SK-N-SH (cell line): ENCODE measurements at regions not wholly inside any gene's neighbourhood (a gene's known extent, or its start where the extent isn't known, plus 50 kb on each side); places are given as distances from the start of the nearest gene placed in this dataset.

ENCODE experiments used
- CTCF ChIA-PET: fragments of 300-600, 350-600 bp; formaldehyde crosslinking; extraction: SDS; loops from one replicate; lab custom pipeline; 2021; lab: Yijun Ruan, JAX
- POLR2A ChIA-PET: fragments of 350-600 bp; sonication (Branson Sonifier 250); formaldehyde crosslinking; extraction: SDS; loops from one replicate; lab custom pipeline; 2020; ENCODE audit warnings: antibody characterized with exemption, inconsistent platforms; lab: Yijun Ruan, JAX
- DNase-seq: peaks from one replicate; pipeline ENCODE4 v3.0.0; 2012
- H2AFZ ChIP-seq: fragments of 200-600 bp; sonication (generic); 2 replicates; pipeline ENCODE4 v1.8.1; 2016; ENCODE audit warnings: antibody characterized with exemption, mild to moderate bottlenecking, low read depth
- H3F3A ChIP-seq: fragments of 200-600 bp; sonication (generic); replicated peaks from 2 replicates; pipeline ENCODE3; 2016; ENCODE audit warnings: antibody characterized with exemption, mild to moderate bottlenecking; ENCODE audit not compliant: insufficient read depth
- H3K27ac ChIP-seq, 2 experiments: fragments of 200-500 bp in 1 of 2; fragments of 200-600 bp in 1 of 2; sonication (Bioruptor generic) in 1 of 2; sonication (generic), shearing (Covaris generic) in 1 of 2; 2 replicates each; pipeline versions ENCODE4 v1.5.1 to v1.6.1; 2014 to 2016; ENCODE audit warnings: low read depth in 2 of 2, inconsistent platforms in 1 of 2, low read length in 1 of 2, mild to moderate bottlenecking in 1 of 2, mixed read lengths in 1 of 2
- H3K27me3 ChIP-seq: fragments of 200-600 bp; sonication (generic), shearing (Covaris generic); 2 replicates; pipeline ENCODE4 v1.6.1; 2016; ENCODE audit warnings: mixed run types; ENCODE audit not compliant: insufficient read depth
- H3K36me3 ChIP-seq, 2 experiments: fragments of 200-500 bp in 1 of 2; fragments of 200-600 bp in 1 of 2; sonication (Bioruptor generic) in 1 of 2; sonication (generic) in 1 of 2; replicated peaks in 1 of 2; 2 replicates each; pipeline versions ENCODE3 to v1.5.1; 2014 to 2016; ENCODE audit warnings: low read length in 1 of 2, mild to moderate bottlenecking in 1 of 2; ENCODE audit not compliant: insufficient read depth in 2 of 2, control insufficient read depth in 1 of 2
- H3K4me1 ChIP-seq, 2 experiments: fragments of 200-500 bp in 1 of 2; fragments of 200-600 bp in 1 of 2; sonication (Bioruptor generic) in 1 of 2; sonication (generic), shearing (Covaris generic) in 1 of 2; 2 replicates each; pipeline versions ENCODE4 v1.5.1 to v1.6.1; 2014 to 2016; ENCODE audit warnings: low read depth in 1 of 2, low read length in 1 of 2, mixed run types in 1 of 2; ENCODE audit not compliant: insufficient read depth in 2 of 2, control insufficient read depth in 1 of 2
- H3K4me2 ChIP-seq: fragments of 200-600 bp; sonication (generic), shearing (Covaris generic); 2 replicates; pipeline ENCODE4 v1.6.1; 2017; ENCODE audit warnings: mixed run types
- H3K4me3 ChIP-seq, 2 experiments: fragments of 200-500 bp in 1 of 2; fragments of 200-600 bp in 1 of 2; sonication (Bioruptor generic) in 1 of 2; sonication (generic), shearing (Covaris generic) in 1 of 2; 2 replicates each; pipeline versions ENCODE4 v1.5.1 to v1.8.1; 2014 to 2016; ENCODE audit warnings: low read depth in 2 of 2, inconsistent platforms in 1 of 2, low read length in 1 of 2, mild to moderate bottlenecking in 1 of 2, mixed read lengths in 1 of 2, moderate library complexity in 1 of 2
- H3K79me2 ChIP-seq: fragments of 200-600 bp; sonication (generic); 2 replicates; pipeline ENCODE4 v1.8.1; 2017; ENCODE audit warnings: mild to moderate bottlenecking; ENCODE audit not compliant: insufficient read depth
- H3K9ac ChIP-seq: fragments of 200-600 bp; sonication (generic); 2 replicates; pipeline ENCODE4 v1.6.1; 2017; ENCODE audit warnings: mixed run types
- H3K9me2 ChIP-seq: fragments of 200-600 bp; sonication (generic); 2 replicates; pipeline ENCODE4 v1.6.1; 2017; ENCODE audit warnings: mixed run types
- H3K9me3 ChIP-seq: fragments of 200-600 bp; sonication (generic); 2 replicates; pipeline ENCODE4 v1.6.1; 2017; ENCODE audit warnings: mixed run types, mild to moderate bottlenecking, moderate library complexity
- H4K20me1 ChIP-seq: fragments of 200-600 bp; sonication (generic); 2 replicates; pipeline ENCODE4 v1.6.1; 2017; ENCODE audit warnings: mild to moderate bottlenecking, mixed run types; ENCODE audit not compliant: insufficient read depth
- EP300 ChIP-seq, 2 experiments: IDR thresholded peaks; 2 replicates each; pipeline versions ENCODE4 v1.4.0 to v1.6.1; 2012; ENCODE audit warnings: borderline replicate concordance in 1 of 2, low read depth in 1 of 2, low read length in 1 of 2
- EZH2phosphoT487 ChIP-seq: fragments of 200-600 bp; sonication (generic); IDR thresholded peaks from 2 replicates; pipeline ENCODE4 v1.6.1; 2017; ENCODE audit warnings: low read depth, mixed run types, mild to moderate bottlenecking, antibody characterized with exemption, moderate library complexity, borderline replicate concordance
- FOSL2 ChIP-seq: IDR thresholded peaks from 2 replicates; pipeline ENCODE4 v1.4.0; 2012; ENCODE audit warnings: low read depth, mild to moderate bottlenecking, moderate library complexity, borderline replicate concordance
- MEF2A ChIP-seq: IDR thresholded peaks from 2 replicates; pipeline ENCODE4 v1.4.0; 2012; ENCODE audit warnings: low read depth, borderline replicate concordance
- NFIC ChIP-seq: IDR thresholded peaks from 2 replicates; pipeline ENCODE4 v1.4.0; 2012; ENCODE audit warnings: borderline replicate concordance
- RAD21 ChIP-seq: IDR thresholded peaks from 2 replicates; pipeline ENCODE4 v1.6.1; 2012; ENCODE audit warnings: mild to moderate bottlenecking, low read length
- RCOR1 ChIP-seq: fragments of 150-350 bp; IDR thresholded peaks from 2 replicates; pipeline ENCODE4 v1.6.1; 2017; ENCODE audit warnings: antibody characterized with exemption, low read length
- RXRA ChIP-seq: IDR thresholded peaks from 2 replicates; pipeline ENCODE4 v1.4.0; 2012; ENCODE audit warnings: low read depth, mild to moderate bottlenecking, borderline replicate concordance
- TCF12 ChIP-seq: IDR thresholded peaks from 2 replicates; pipeline ENCODE4 v1.4.0; 2012
- YY1 ChIP-seq: IDR thresholded peaks from 2 replicates; pipeline ENCODE4 v1.4.0; 2012; ENCODE audit warnings: low read depth, mild to moderate bottlenecking
- WGBS: methylation state at CpG from one replicate; pipeline ENCODE4 v1.1.6; 2017; ENCODE audit warnings: low lambda C conversion rate; 5-methylcytosine and 5-hydroxymethylcytosine counted together
- TF ChIP-seq, protein P1 (sequence below): IDR thresholded peaks from 2 replicates; pipeline ENCODE4; 2012
- TF ChIP-seq, protein P2 (sequence below): fragments of 150-350 bp; IDR thresholded peaks from 2 replicates; pipeline ENCODE4 v1.6.1; 2017; ENCODE audit warnings: antibody characterized with exemption, low read length, low read depth, borderline replicate concordance
- TF ChIP-seq, protein P3 (sequence below): fragments of 200-600 bp; sonication (generic); IDR thresholded peaks from 2 replicates; pipeline ENCODE4 v1.6.1; 2017; ENCODE audit warnings: antibody characterized with exemption, mild to moderate bottlenecking, moderate library complexity
- TF ChIP-seq, protein P4 (sequence below): IDR thresholded peaks from 2 replicates; pipeline ENCODE4 v1.4.0; 2012; ENCODE audit warnings: low read depth
- TF ChIP-seq, protein P5 (sequence below): fragments of 150-350 bp; IDR thresholded peaks from 2 replicates; pipeline ENCODE4 v1.6.1; 2016; ENCODE audit warnings: mild to moderate bottlenecking, low read depth, low read length
- TF ChIP-seq, protein P6 (sequence below): IDR thresholded peaks from 2 replicates; pipeline ENCODE4 v1.6.1; 2012; ENCODE audit warnings: mild to moderate bottlenecking, low read depth, low read length, moderate library complexity

DNA sequence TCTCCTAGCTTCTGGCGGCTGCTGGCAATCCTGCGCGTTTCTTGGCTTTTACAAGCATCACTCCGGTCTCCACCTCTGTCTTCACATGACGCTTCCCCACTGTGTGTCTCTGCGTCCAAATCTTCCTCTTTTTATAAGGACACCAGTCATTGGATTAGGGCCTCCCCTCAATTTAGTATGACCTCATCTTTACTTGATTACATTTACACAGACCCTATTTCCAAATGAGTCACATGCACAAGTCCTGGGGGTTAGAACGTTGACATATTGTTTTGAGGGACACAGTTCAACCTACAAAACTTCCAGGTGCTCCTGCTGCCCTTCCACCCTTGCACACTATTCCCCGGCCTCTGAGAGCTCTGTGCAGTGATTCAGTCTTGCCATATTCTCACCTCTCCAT, 215.3 kb downstream of the OPA1 start:
- H3K4me3 ChIP-seq, result no peak overlapping the region
- no peak overlapping the region for H3K27ac ChIP-seq
- CTCF ChIA-PET, result no interaction called here
- no peak overlapping the region for H2AFZ ChIP-seq
- H3K4me1 ChIP-seq, result peaks cover 0 to 4% of the 10 kb centered on the region in 2 experiments; a peak in 1 of 4 replicates
- no peak overlapping the region for H3K9ac ChIP-seq
- no peaks in the 10 kb centered on the region for H4K20me1 ChIP-seq
- WGBS, result 73% methylated on average over 7 of the region's 8 CpGs
- no peaks in the 10 kb centered on the region for H3K9me3 ChIP-seq
- no peaks in the 10 kb centered on the region for H3K9me2 ChIP-seq
- H3K36me3 ChIP-seq, result no peaks in the 10 kb centered on the region
- peaks cover 5% of the 10 kb centered on the region; the same call in 1 of the 2 replicates for H3K27me3 ChIP-seq
- H3K4me2 ChIP-seq, result no peak overlapping the region
- no peaks in the 10 kb centered on the region for H3F3A ChIP-seq
- TF ChIP-seq MEF2A (no peak), FOSL2 (no peak), EP300 (IDR thresholded peaks at IDR 0.05; ENCODE audit: borderline replicate concordance in 1 of 2, low read depth in 1 of 2, low read length in 1 of 2) (no peak), RCOR1 (no peak), YY1 (no peak), NFIC (no peak), TCF12 (no peak), EZH2phosphoT487 (no peak), RXRA (no peak), RAD21 (no peak)
- TF ChIP-seq, protein P1, sequence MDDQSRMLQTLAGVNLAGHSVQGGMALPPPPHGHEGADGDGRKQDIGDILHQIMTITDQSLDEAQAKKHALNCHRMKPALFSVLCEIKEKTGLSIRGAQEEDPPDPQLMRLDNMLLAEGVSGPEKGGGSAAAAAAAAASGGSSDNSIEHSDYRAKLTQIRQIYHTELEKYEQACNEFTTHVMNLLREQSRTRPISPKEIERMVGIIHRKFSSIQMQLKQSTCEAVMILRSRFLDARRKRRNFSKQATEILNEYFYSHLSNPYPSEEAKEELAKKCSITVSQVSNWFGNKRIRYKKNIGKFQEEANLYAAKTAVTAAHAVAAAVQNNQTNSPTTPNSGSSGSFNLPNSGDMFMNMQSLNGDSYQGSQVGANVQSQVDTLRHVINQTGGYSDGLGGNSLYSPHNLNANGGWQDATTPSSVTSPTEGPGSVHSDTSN, result no peak
- TF ChIP-seq, protein P2, sequence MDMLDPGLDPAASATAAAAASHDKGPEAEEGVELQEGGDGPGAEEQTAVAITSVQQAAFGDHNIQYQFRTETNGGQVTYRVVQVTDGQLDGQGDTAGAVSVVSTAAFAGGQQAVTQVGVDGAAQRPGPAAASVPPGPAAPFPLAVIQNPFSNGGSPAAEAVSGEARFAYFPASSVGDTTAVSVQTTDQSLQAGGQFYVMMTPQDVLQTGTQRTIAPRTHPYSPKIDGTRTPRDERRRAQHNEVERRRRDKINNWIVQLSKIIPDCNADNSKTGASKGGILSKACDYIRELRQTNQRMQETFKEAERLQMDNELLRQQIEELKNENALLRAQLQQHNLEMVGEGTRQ, result no peak
- TF ChIP-seq, protein P3, sequence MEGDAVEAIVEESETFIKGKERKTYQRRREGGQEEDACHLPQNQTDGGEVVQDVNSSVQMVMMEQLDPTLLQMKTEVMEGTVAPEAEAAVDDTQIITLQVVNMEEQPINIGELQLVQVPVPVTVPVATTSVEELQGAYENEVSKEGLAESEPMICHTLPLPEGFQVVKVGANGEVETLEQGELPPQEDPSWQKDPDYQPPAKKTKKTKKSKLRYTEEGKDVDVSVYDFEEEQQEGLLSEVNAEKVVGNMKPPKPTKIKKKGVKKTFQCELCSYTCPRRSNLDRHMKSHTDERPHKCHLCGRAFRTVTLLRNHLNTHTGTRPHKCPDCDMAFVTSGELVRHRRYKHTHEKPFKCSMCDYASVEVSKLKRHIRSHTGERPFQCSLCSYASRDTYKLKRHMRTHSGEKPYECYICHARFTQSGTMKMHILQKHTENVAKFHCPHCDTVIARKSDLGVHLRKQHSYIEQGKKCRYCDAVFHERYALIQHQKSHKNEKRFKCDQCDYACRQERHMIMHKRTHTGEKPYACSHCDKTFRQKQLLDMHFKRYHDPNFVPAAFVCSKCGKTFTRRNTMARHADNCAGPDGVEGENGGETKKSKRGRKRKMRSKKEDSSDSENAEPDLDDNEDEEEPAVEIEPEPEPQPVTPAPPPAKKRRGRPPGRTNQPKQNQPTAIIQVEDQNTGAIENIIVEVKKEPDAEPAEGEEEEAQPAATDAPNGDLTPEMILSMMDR, result no peak
- TF ChIP-seq, protein P4, sequence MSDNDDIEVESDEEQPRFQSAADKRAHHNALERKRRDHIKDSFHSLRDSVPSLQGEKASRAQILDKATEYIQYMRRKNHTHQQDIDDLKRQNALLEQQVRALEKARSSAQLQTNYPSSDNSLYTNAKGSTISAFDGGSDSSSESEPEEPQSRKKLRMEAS, result no peak
- TF ChIP-seq, protein P5, sequence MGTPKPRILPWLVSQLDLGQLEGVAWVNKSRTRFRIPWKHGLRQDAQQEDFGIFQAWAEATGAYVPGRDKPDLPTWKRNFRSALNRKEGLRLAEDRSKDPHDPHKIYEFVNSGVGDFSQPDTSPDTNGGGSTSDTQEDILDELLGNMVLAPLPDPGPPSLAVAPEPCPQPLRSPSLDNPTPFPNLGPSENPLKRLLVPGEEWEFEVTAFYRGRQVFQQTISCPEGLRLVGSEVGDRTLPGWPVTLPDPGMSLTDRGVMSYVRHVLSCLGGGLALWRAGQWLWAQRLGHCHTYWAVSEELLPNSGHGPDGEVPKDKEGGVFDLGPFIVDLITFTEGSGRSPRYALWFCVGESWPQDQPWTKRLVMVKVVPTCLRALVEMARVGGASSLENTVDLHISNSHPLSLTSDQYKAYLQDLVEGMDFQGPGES, result no peak
- TF ChIP-seq, protein P6, sequence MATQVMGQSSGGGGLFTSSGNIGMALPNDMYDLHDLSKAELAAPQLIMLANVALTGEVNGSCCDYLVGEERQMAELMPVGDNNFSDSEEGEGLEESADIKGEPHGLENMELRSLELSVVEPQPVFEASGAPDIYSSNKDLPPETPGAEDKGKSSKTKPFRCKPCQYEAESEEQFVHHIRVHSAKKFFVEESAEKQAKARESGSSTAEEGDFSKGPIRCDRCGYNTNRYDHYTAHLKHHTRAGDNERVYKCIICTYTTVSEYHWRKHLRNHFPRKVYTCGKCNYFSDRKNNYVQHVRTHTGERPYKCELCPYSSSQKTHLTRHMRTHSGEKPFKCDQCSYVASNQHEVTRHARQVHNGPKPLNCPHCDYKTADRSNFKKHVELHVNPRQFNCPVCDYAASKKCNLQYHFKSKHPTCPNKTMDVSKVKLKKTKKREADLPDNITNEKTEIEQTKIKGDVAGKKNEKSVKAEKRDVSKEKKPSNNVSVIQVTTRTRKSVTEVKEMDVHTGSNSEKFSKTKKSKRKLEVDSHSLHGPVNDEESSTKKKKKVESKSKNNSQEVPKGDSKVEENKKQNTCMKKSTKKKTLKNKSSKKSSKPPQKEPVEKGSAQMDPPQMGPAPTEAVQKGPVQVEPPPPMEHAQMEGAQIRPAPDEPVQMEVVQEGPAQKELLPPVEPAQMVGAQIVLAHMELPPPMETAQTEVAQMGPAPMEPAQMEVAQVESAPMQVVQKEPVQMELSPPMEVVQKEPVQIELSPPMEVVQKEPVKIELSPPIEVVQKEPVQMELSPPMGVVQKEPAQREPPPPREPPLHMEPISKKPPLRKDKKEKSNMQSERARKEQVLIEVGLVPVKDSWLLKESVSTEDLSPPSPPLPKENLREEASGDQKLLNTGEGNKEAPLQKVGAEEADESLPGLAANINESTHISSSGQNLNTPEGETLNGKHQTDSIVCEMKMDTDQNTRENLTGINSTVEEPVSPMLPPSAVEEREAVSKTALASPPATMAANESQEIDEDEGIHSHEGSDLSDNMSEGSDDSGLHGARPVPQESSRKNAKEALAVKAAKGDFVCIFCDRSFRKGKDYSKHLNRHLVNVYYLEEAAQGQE, result no peak
- POLR2A ChIA-PET, result no interaction called here
- H3K79me2 ChIP-seq, result no peaks in the 10 kb centered on the region
- DNase-seq, result no peak
